Activated CD8-positive, alpha-beta T cell treated with anti-CD3 and anti-CD28 coated beads, Interleukin-2, amount 10 ng/mL, durations not matched to agents 7 days and 5 days (primary cell): ENCODE measurements at regions not wholly inside any gene's neighbourhood (a gene's known extent, or its start where the extent isn't known, plus 50 kb on each side); places are given as distances from the start of the nearest gene placed in this dataset.

Source experiments
- ATAC-seq: fragments of 150-1000 bp; cut with Tn5 transposase; one replicate; pipeline ENCODE4 v1.10.0; 2021; ENCODE audit warnings: moderate library complexity
- CTCF ChIA-PET: fragments of 350-600 bp; sonication (Branson Sonifier 250); formaldehyde crosslinking; loops from one replicate; lab custom pipeline; 2021; ENCODE audit warnings: antibody characterized with exemption; lab: Charles Lee
- POLR2A ChIA-PET: fragments of 350-600 bp; sonication (Branson Sonifier 250); formaldehyde crosslinking; loops from one replicate; lab custom pipeline; 2021; ENCODE audit warnings: antibody characterized with exemption; lab: Charles Lee
- DNase-seq: peaks from one replicate; pipeline ENCODE4 v3.0.0-alpha.2; 2020
- H3K27ac Mint-ChIP-seq: one replicate; pipeline ENCODE4 v1.8.0; 2021; ENCODE audit warnings: mild to moderate bottlenecking, mixed read lengths
- H3K27me3 Mint-ChIP-seq: one replicate; pipeline ENCODE4 v1.8.0; 2021; ENCODE audit warnings: low read depth, mixed read lengths
- H3K36me3 Mint-ChIP-seq: one replicate; pipeline ENCODE4 v1.8.0; 2021; ENCODE audit warnings: low read depth, mixed read lengths
- H3K4me1 Mint-ChIP-seq: one replicate; pipeline ENCODE4 v1.8.0; 2021; ENCODE audit warnings: low read depth, mixed read lengths
- H3K4me3 Mint-ChIP-seq: one replicate; pipeline ENCODE4 v1.8.0; 2021; ENCODE audit warnings: mild to moderate bottlenecking, mixed read lengths
- H3K9me3 Mint-ChIP-seq: one replicate; pipeline ENCODE4 v1.8.0; 2022; ENCODE audit warnings: mixed read lengths; ENCODE audit not compliant: insufficient read depth

- H3K36me3 Mint-ChIP-seq, result no peaks in the 10 kb centered on the region
- CTCF ChIA-PET, result interaction anchor here (1.1 kb wide), 1 partner anchor 471 kb away, joined by 3 read pairs; no protein-coding TSS in a partner anchor
- POLR2A ChIA-PET, result interaction anchor here (1.9 kb wide), 1 partner anchor 24 kb away, joined by 14 read pairs; no protein-coding TSS in a partner anchor
- no peaks in the 10 kb centered on the region for H3K9me3 Mint-ChIP-seq
- H3K4me3 Mint-ChIP-seq, result peak overlapping the region; percentile 58
- peak; percentile 76 for DNase-seq
- no peaks in the 10 kb centered on the region for H3K27me3 Mint-ChIP-seq
- peak; percentile 97 for ATAC-seq
- H3K4me1 Mint-ChIP-seq, result peaks cover 26% of the 10 kb centered on the region
- H3K27ac Mint-ChIP-seq, result peak overlapping the region; percentile 94
Measured at GRCh38 chrX:40201329-40201885, 103.6 kb upstream of the BCOR start.

GRCh38 chrX:40199704-40200103, 101.9 kb upstream of the BCOR start:
- ChIA-PET CTCF (no interaction called here), POLR2A (interaction anchor here (1.9 kb wide), 1 partner anchor 23 kb away, joined by 14 read pairs; no protein-coding TSS in a partner anchor)
- H3K4me1 Mint-ChIP-seq, result peaks cover 22% of the 10 kb centered on the region
- H3K27ac Mint-ChIP-seq, result no peak overlapping the region
- ATAC-seq (no peak), DNase-seq (no peak)
- H3K36me3 Mint-ChIP-seq, result no peaks in the 10 kb centered on the region
- no peaks in the 10 kb centered on the region for H3K9me3 Mint-ChIP-seq
- no peaks in the 10 kb centered on the region for H3K27me3 Mint-ChIP-seq
- no peak overlapping the region for H3K4me3 Mint-ChIP-seq

- no peaks in the 10 kb centered on the region for H3K36me3 Mint-ChIP-seq
- no peak for DNase-seq
- no peaks in the 10 kb centered on the region for H3K9me3 Mint-ChIP-seq
- no peak overlapping the region for H3K4me3 Mint-ChIP-seq
- ATAC-seq, result no peak
- no peaks in the 10 kb centered on the region for H3K27me3 Mint-ChIP-seq
- no peak overlapping the region for H3K27ac Mint-ChIP-seq
- POLR2A ChIA-PET, result no interaction called here
- peaks cover 12% of the 10 kb centered on the region for H3K4me1 Mint-ChIP-seq
- CTCF ChIA-PET, result no interaction called here
Measured at GRCh38 chrX:40197071-40197470, 99.3 kb upstream of the BCOR start.

DNA sequence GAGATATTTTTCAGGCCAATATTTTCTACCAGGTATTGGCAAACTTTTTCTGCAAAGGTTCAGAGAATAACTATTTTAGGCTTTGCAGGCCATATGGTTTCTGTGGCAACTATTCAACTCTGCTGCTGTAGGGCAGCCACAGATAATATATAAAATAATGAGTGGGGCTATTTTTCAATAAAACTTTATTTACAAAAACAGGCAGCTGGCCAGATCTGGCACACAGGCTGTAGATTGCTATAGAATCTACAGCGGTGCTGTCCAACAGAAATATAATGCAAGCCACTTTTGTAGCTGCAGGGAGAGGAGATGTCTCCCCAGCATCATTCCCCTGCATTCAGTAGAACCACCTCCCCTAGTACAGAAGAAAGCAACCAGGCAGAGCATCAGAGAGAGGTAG, 97.6 kb upstream of the BCOR start:
- H3K4me1 Mint-ChIP-seq, result peaks cover 2% of the 10 kb centered on the region
- no peaks in the 10 kb centered on the region for H3K36me3 Mint-ChIP-seq
- POLR2A ChIA-PET, result no interaction called here
- CTCF ChIA-PET, result no interaction called here
- H3K27me3 Mint-ChIP-seq, result no peaks in the 10 kb centered on the region
- H3K4me3 Mint-ChIP-seq, result no peak overlapping the region
- no peak for DNase-seq
- H3K27ac Mint-ChIP-seq, result no peak overlapping the region
- no peak for ATAC-seq
- H3K9me3 Mint-ChIP-seq, result no peaks in the 10 kb centered on the region

GRCh38 chrX:40192196-40192595, 94.4 kb upstream of the BCOR start:
- ChIA-PET CTCF (no interaction called here), POLR2A (interaction anchor here (1.7 kb wide), 1 partner anchor 16 kb away, joined by 5 read pairs; no protein-coding TSS in a partner anchor)
- H3K4me1 Mint-ChIP-seq, result peaks cover 2% of the 10 kb centered on the region
- H3K4me3 Mint-ChIP-seq, result no peak overlapping the region
- no peaks in the 10 kb centered on the region for H3K36me3 Mint-ChIP-seq
- peaks cover 2% of the 10 kb centered on the region for H3K27me3 Mint-ChIP-seq
- DNase-seq, result no peak
- no peaks in the 10 kb centered on the region for H3K9me3 Mint-ChIP-seq
- no peak overlapping the region for H3K27ac Mint-ChIP-seq
- no peak for ATAC-seq

DNA sequence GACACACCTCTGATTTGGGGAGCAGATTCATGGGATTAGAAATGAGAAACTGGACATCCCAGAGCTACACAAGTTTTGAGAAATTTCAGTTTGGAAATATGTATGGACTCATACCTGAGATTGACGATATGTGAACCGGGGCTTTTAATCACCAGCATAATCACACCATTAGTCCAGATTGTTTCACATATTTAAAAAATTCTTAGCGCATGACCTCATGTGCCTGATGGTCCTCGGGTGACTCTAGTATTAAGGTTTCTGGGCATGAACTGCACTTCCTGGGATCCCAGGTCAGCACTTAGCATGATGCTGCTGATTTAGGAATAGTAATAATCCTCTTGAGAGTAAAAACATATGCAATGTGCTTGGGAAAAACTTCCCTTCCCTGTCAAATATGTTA, 91.9 kb upstream of the BCOR start:
- Mint-ChIP-seq H3K9me3 (peaks cover 4% of the 10 kb centered on the region), H3K27ac (no peak overlapping the region), H3K27me3 (peaks cover 2% of the 10 kb centered on the region), H3K4me3 (no peak overlapping the region), H3K4me1 (peaks cover 2% of the 10 kb centered on the region), H3K36me3 (peaks cover 4% of the 10 kb centered on the region)
- POLR2A ChIA-PET, result no interaction called here
- ATAC-seq (no peak), DNase-seq (no peak)
- CTCF ChIA-PET, result no interaction called here

DNA sequence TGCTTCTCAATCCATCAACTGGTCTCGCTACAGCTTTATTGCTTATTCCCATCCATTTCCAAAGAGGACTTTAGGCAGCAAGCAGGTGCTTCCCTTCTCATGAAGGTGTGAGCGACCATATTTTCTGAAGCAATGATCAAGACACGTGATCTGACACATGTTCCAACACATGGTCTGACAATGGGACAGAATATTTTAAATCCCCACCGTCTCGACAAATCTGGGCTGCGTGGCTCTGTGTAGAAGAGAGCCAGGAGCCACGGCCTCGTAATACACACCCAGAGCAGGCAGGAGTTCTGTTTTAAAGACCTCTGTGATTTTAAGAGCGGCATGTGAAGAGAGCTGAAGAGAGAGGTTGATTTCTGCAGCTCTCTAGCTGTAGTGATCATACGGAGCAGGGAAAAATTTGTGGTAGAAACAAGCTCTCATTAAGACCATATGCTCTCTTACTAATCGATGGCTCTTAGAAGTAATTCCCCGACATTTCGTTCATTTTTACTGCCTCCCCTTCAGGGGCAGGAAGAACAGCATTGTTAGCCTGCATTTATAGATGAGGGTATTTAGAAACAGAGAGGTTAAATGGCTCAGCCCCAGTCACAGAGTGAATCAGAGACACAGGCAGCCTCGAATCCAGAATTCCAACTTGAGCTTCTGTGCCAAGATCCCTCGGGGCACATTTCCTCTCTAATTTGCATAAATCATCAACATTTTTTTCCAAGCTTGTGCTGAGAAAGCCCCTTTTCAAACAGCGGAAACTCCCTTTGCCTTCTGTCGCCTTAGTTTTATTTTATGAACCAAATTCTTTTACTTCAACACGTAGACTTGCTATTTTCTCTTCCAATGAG, 91.0 kb upstream of the BCOR start:
- peaks cover 2% of the 10 kb centered on the region for H3K4me1 Mint-ChIP-seq
- peaks cover 4% of the 10 kb centered on the region for H3K36me3 Mint-ChIP-seq
- H3K27me3 Mint-ChIP-seq, result peaks cover 2% of the 10 kb centered on the region
- POLR2A ChIA-PET, result no interaction called here
- CTCF ChIA-PET, result no interaction called here
- ATAC-seq (no peak), DNase-seq (no peak)
- H3K9me3 Mint-ChIP-seq, result peaks cover 4% of the 10 kb centered on the region
- no peak overlapping the region for H3K4me3 Mint-ChIP-seq
- H3K27ac Mint-ChIP-seq, result no peak overlapping the region

DNA sequence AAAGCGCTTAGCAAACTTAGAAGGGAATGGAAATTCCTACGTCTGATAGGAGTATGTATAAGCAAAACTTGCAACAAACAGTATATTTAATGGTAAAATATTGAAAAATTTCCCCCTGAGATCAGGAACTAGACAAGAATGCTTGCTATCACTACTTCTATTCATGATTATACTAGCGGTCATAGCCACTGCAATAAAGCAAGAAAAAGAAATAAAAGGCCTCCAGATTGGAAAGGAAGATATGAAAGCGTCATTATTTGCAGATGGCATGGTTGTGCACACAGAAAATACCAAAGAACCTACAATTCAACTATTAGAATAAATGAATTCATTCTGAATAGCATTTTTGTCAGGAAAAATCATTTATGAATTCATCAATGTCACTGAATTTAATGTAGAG, 87.2 kb upstream of the BCOR start:
- DNase-seq, result no peak
- H3K27ac Mint-ChIP-seq, result no peak overlapping the region
- no peak for ATAC-seq
- H3K27me3 Mint-ChIP-seq, result peaks cover 2% of the 10 kb centered on the region
- CTCF ChIA-PET, result no interaction called here
- H3K9me3 Mint-ChIP-seq, result peaks cover 4% of the 10 kb centered on the region
- POLR2A ChIA-PET, result no interaction called here
- peaks cover under 1% of the 10 kb centered on the region for H3K4me1 Mint-ChIP-seq
- H3K4me3 Mint-ChIP-seq, result no peak overlapping the region
- H3K36me3 Mint-ChIP-seq, result peaks cover 4% of the 10 kb centered on the region

- H3K4me3 Mint-ChIP-seq, result no peak overlapping the region
- ChIA-PET POLR2A (no interaction called here), CTCF (no interaction called here)
- no peak for ATAC-seq
- DNase-seq, result no peak
- H3K36me3 Mint-ChIP-seq, result peaks cover 4% of the 10 kb centered on the region
- H3K4me1 Mint-ChIP-seq, result peaks cover 2% of the 10 kb centered on the region
- peaks cover 4% of the 10 kb centered on the region for H3K9me3 Mint-ChIP-seq
- H3K27ac Mint-ChIP-seq, result no peak overlapping the region
- no peaks in the 10 kb centered on the region for H3K27me3 Mint-ChIP-seq
Measured at GRCh38 chrX:40182615-40183014, 84.9 kb upstream of the BCOR start.

DNA sequence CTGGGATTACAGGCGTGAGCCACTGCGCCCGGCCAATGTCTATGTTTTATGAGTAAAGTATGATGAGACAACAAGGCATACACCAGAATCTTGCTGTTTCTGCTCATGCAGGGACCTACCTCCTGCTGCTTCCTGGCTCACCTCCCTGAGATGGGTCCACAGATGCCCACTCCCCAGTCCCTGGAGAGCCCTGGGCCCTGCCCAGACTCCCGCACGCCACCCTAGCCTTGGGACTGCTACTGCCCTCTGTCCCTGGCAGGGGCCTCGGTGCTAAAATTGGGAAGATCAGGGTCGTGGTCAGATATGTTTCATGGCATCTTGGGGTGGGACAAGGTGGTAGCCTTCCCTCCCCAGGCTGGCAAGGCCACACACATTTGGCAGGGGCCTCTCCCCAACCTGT, 84.3 kb upstream of the BCOR start:
- Mint-ChIP-seq H3K27me3 (no peaks in the 10 kb centered on the region), H3K9me3 (peaks cover 4% of the 10 kb centered on the region), H3K36me3 (peaks cover 4% of the 10 kb centered on the region), H3K4me1 (peaks cover 7% of the 10 kb centered on the region), H3K27ac (no peak overlapping the region), H3K4me3 (no peak overlapping the region)
- ChIA-PET POLR2A (no interaction called here), CTCF (no interaction called here)
- ATAC-seq, result no peak
- no peak for DNase-seq

DNA sequence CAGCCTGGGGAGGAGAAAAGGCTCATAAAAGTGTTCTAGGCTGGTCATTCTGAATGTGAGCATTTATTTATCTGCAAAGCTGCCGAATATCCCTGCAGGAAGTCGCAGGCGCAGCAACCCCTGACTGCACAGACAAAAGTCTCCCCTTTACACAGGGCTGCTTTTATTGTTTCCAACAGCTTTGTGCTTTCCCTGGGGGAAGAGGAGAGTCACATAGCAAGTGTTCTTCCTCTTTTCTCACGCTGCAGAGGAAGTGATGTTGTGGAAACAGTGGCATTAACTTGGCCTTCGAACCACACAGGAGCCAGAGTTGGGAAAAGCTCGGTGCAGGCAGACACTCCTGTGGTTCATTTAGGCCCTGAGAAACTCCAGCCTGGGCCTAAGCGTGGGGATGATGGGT, 81.5 kb upstream of the BCOR start:
- ATAC-seq (no peak), DNase-seq (no peak)
- Mint-ChIP-seq H3K4me1 (peaks cover 15% of the 10 kb centered on the region), H3K36me3 (no peaks in the 10 kb centered on the region), H3K27me3 (no peaks in the 10 kb centered on the region), H3K9me3 (no peaks in the 10 kb centered on the region), H3K27ac (no peak overlapping the region), H3K4me3 (no peak overlapping the region)
- POLR2A ChIA-PET, result no interaction called here
- CTCF ChIA-PET, result no interaction called here

GRCh38 chrX:40177942-40178715, 80.4 kb upstream of the BCOR start:
- DNase-seq (no peak), ATAC-seq (no peak)
- Mint-ChIP-seq H3K27ac (no peak overlapping the region), H3K27me3 (no peaks in the 10 kb centered on the region), H3K9me3 (no peaks in the 10 kb centered on the region), H3K4me1 (peaks cover 26% of the 10 kb centered on the region), H3K4me3 (no peak overlapping the region), H3K36me3 (no peaks in the 10 kb centered on the region)
- ChIA-PET POLR2A (interaction anchor here (0.9 to 4.1 kb wide), 3 partner anchors 25 to 165 kb away, joined by 3 to 14 read pairs (median 6); no protein-coding TSS in a partner anchor), CTCF (no interaction called here)
